K562 (cell line): ENCODE measurements at regions not wholly inside any gene's neighbourhood (a gene's known extent, or its start where the extent isn't known, plus 50 kb on each side); places are given as distances from the start of the nearest gene placed in this dataset.

Experiments
- ATAC-seq: fragments of 200-7000 bp; cut with Tn5 transposase; 3 replicates; pipeline ENCODE4 v1.9.1; 2020; ENCODE audit warnings: moderate library complexity
- BruUV-seq: library from RNA; stranded (reverse); fragments of 400-500 nt; replicated peaks from 2 replicates; lab custom pipeline; 2021; lab: Mats Ljungman, UMichigan
- CTCF ChIA-PET: fragments of 300-600 bp; formaldehyde crosslinking; extraction: SDS; loops from one replicate; lab custom pipeline; 2021; ENCODE audit warnings: low intra/inter-chr PET ratio; lab: Yijun Ruan, JAX
- POLR2A ChIA-PET: fragments of 300-600, 350-650 bp; sonication (Branson Sonifier 250); formaldehyde crosslinking; extraction: SDS; loops from one replicate; lab custom pipeline; 2021; ENCODE audit warnings: antibody characterized with exemption, inconsistent platforms; lab: Yijun Ruan, JAX
- DNase-seq, 4 experiments: peaks; one replicate each; pipeline versions ENCODE4 v3.0.0 to v3.0.0-alpha.2; 2011 to 2018; ENCODE audit warnings: low spot score in 3 of 4, mixed read lengths in 3 of 4; ENCODE audit errors: extremely low read depth in 1 of 4
- FAIRE-seq: peaks from 2 replicates; lab custom pipeline; 2011; peaks lifted over from hg19 to GRCh38; lab: Jason Lieb, UNC
- H2AFZ ChIP-seq: 2 replicates; pipeline ENCODE4 v1.6.0; 2011; ENCODE audit warnings: low read depth, low read length, control low read depth, inconsistent platforms
- H3K27ac ChIP-seq: fragments of 200-600 bp; 3 replicates; pipeline ENCODE4 v1.8.0; 2011; ENCODE audit warnings: low read depth, mild to moderate bottlenecking, control low read depth, inconsistent platforms, low read length, moderate library complexity, mixed read lengths; ENCODE audit errors: extremely low read depth
- H3K27me3 ChIP-seq, 2 experiments: fragments of 300-600 bp in 1 of 2; 2 replicates in 1 of 2; 3 replicates in 1 of 2; pipeline versions ENCODE4 v1.6.0 to v1.8.0; 2011; ENCODE audit warnings: inconsistent platforms in 2 of 2, low read length in 2 of 2, mild to moderate bottlenecking in 1 of 2, mixed read lengths in 1 of 2, moderate library complexity in 1 of 2; ENCODE audit not compliant: control insufficient read depth in 2 of 2, insufficient read depth in 2 of 2
- H3K36me3 ChIP-seq: fragments of 300-600 bp; 3 replicates; pipeline ENCODE4 v1.8.0; 2011; ENCODE audit warnings: mild to moderate bottlenecking, low read length, inconsistent platforms; ENCODE audit not compliant: control insufficient read depth, insufficient read depth
- H3K4me1 ChIP-seq, 2 experiments: fragments of 200-600 bp in 1 of 2; replicated peaks in 1 of 2; 2 replicates in 1 of 2; 3 replicates in 1 of 2; pipeline versions ENCODE4 v1.5.1 to v1.8.0; 2011; ENCODE audit warnings: inconsistent platforms in 2 of 2, low read length in 2 of 2, mild to moderate bottlenecking in 1 of 2, mixed read lengths in 1 of 2, moderate library complexity in 1 of 2; ENCODE audit not compliant: control insufficient read depth in 2 of 2, insufficient read depth in 2 of 2
- H3K4me2 ChIP-seq: 2 replicates; pipeline ENCODE4 v1.6.1; 2011; ENCODE audit warnings: low read length, control low read depth, inconsistent platforms, mixed read lengths; ENCODE audit not compliant: insufficient read depth
- H3K4me3 ChIP-seq: fragments of 200-600 bp; sonication (generic), shearing (Covaris generic); 2 replicates; pipeline ENCODE4 v1.5.1; 2016; ENCODE audit warnings: control low read depth, inconsistent platforms
- H3K79me2 ChIP-seq: fragments of 200-600 bp; 3 replicates; pipeline ENCODE4 v1.8.0; 2011; ENCODE audit warnings: low read length, inconsistent platforms; ENCODE audit not compliant: control insufficient read depth, insufficient read depth
- H3K9ac ChIP-seq, 2 experiments: 2 replicates each; pipeline versions ENCODE4 v1.6.0 to v1.6.1; 2011; ENCODE audit warnings: low read depth in 2 of 2, low read length in 2 of 2, control low read depth in 1 of 2, inconsistent platforms in 1 of 2, mild to moderate bottlenecking in 1 of 2, mixed read lengths in 1 of 2; ENCODE audit not compliant: insufficient read depth in 1 of 2
- H3K9me1 ChIP-seq: one replicate; pipeline ENCODE4 v1.6.0; 2011; ENCODE audit warnings: inconsistent platforms, mild to moderate bottlenecking, low read length, moderate library complexity; ENCODE audit not compliant: control insufficient read depth, insufficient read depth
- H3K9me3 ChIP-seq: replicated peaks from 2 replicates; pipeline ENCODE4 v1.5.1; 2011; ENCODE audit warnings: low read depth, low read length, inconsistent platforms; ENCODE audit not compliant: control insufficient read depth, insufficient read depth
- H4K20me1 ChIP-seq: replicated peaks from 2 replicates; pipeline ENCODE4 v1.6.1; 2011; ENCODE audit warnings: low read length, inconsistent platforms, mixed read lengths; ENCODE audit not compliant: control insufficient read depth, insufficient read depth
- CUX1 ChIP-seq: fragments of 200-800 bp; sonication (Bioruptor generic); IDR thresholded peaks from 2 replicates; pipeline ENCODE4 v1.6.1; 2016; ENCODE audit warnings: missing genetic modification characterization, missing compliant biosample characterization
- SP2 ChIP-seq: IDR thresholded peaks from 2 replicates; pipeline ENCODE4 v1.6.1; 2011; ENCODE audit warnings: mild to moderate bottlenecking, low read depth, low read length, moderate library complexity; ENCODE audit not compliant: poor library complexity, severe bottlenecking; ENCODE audit errors: extremely low read depth
- WGBS: fragments of 100-300 bp; shearing (Covaris generic); methylation state at CpG from one replicate; pipeline ENCODE4 v1.1.6; 2016; ENCODE audit warnings: low coverage, mixed read lengths; ENCODE audit not compliant: insufficient coverage; ENCODE audit errors: missing lambda C conversion rate; 5-methylcytosine and 5-hydroxymethylcytosine counted together
- in situ Hi-C: fragments of 300-500 bp; cut with MboI; formaldehyde crosslinking; loops from 4 replicates; pipeline ENCODE4 v1.15.0; 2018; ENCODE audit warnings: inconsistent platforms, mixed read lengths
- intact Hi-C: fragments of 100-400 bp; cut with micrococcal nuclease; formaldehyde crosslinking; loops from 2 replicates; pipeline ENCODE4 v1.14.2; 2022

GRCh38 chrX:457292-457679 lies 70.6 kb upstream of the PPP2R3B start:
- Histone ChIP-seq H3K4me1 (no peaks in the 10 kb centered on the region), H3K9me1 (no peaks in the 10 kb centered on the region), H3K4me2 (no peak overlapping the region), H3K4me3 (no peak overlapping the region), H3K27ac (no peak overlapping the region), H3K9me3 (0 out of 2 replicates have a peak, but pooled peaks cover 2% of the 10 kb centered on the region), H3K36me3 (no peaks in the 10 kb centered on the region), H3K9ac (no peak overlapping the region), H2AFZ (no peak overlapping the region), H3K79me2 (no peaks in the 10 kb centered on the region), H3K27me3 (peaks cover 2 to 12% of the 10 kb centered on the region in 2 experiments; a peak in 3 of 5 replicates), H4K20me1 (no peaks in the 10 kb centered on the region)
- no peak for DNase-seq
- no TSS peak for BruUV-seq
- no peak for ATAC-seq
- 7% methylated on average over 2 of the region's 2 CpGs for WGBS
- in situ Hi-C loops = no loop called here
- ChIA-PET CTCF (no interaction called here), POLR2A (no interaction called here)
- intact Hi-C loops = no loop called here
- TF ChIP-seq SP2 (no peak), CUX1 (CRISPR knock-in tag) (peak; percentile 97)
- no peak for FAIRE-seq
